MM.1S (cell line): ENCODE measurements at regions not wholly inside any gene's neighbourhood (a gene's known extent, or its start where the extent isn't known, plus 50 kb on each side); places are given as distances from the start of the nearest gene placed in this dataset.

ENCODE experiments used
- DNase-seq: peaks from one replicate; pipeline ENCODE4 v3.0.0-alpha.2; 2015
- H2AFZ ChIP-seq: fragments of 300-600 bp; sonication (generic); 2 replicates; pipeline ENCODE4 v1.6.0; 2016; ENCODE audit warnings: antibody characterized with exemption, low read length
- H3F3A ChIP-seq: fragments of 300-600 bp; sonication (generic); 2 replicates; pipeline ENCODE4 v1.6.1; 2016; ENCODE audit warnings: mild to moderate bottlenecking, antibody characterized with exemption, low read length, moderate library complexity, mixed read lengths; ENCODE audit not compliant: insufficient read depth
- H3K27ac ChIP-seq: fragments of 300-600 bp; sonication (generic); 2 replicates; pipeline ENCODE4 v1.5.1; 2016; ENCODE audit warnings: mild to moderate bottlenecking, low read length
- H3K27me3 ChIP-seq: fragments of 300-600 bp; sonication (generic); replicated peaks from 2 replicates; pipeline ENCODE4 v1.6.0; 2016; ENCODE audit warnings: low read length; ENCODE audit not compliant: insufficient read depth
- H3K36me3 ChIP-seq: fragments of 300-600 bp; sonication (generic); replicated peaks from 2 replicates; pipeline ENCODE4 v1.6.1; 2016; ENCODE audit warnings: mild to moderate bottlenecking, low read length, mixed read lengths; ENCODE audit not compliant: insufficient read depth
- H3K4me1 ChIP-seq: fragments of 300-600 bp; sonication (generic); 2 replicates; pipeline ENCODE4 v1.6.1; 2016; ENCODE audit warnings: low read length, mixed read lengths
- H3K4me2 ChIP-seq: fragments of 300-600 bp; sonication (generic); 2 replicates; pipeline ENCODE4 v1.6.0; 2016; ENCODE audit warnings: low read depth, low read length
- H3K4me3 ChIP-seq: fragments of 300-600 bp; sonication (generic); 2 replicates; pipeline ENCODE4 v1.5.1; 2016; ENCODE audit warnings: low read length, mixed read lengths
- H3K79me2 ChIP-seq: fragments of 300-600 bp; sonication (generic); 2 replicates; pipeline ENCODE4 v1.6.1; 2016; ENCODE audit warnings: mixed run types, low read length, mixed read lengths
- H3K9ac ChIP-seq: fragments of 300-600 bp; sonication (generic); 2 replicates; pipeline ENCODE4 v1.6.1; 2016; ENCODE audit warnings: low read length, mixed read lengths
- H3K9me2 ChIP-seq: fragments of 300-600 bp; sonication (generic); replicated peaks from 2 replicates; pipeline ENCODE4 v1.6.1; 2016; ENCODE audit warnings: mild to moderate bottlenecking, low read length, mixed read lengths; ENCODE audit not compliant: insufficient read depth
- H3K9me3 ChIP-seq: fragments of 300-600 bp; sonication (generic); replicated peaks from 2 replicates; pipeline ENCODE4 v1.6.1; 2016; ENCODE audit warnings: mild to moderate bottlenecking, low read length, mixed read lengths; ENCODE audit not compliant: insufficient read depth
- H4K20me1 ChIP-seq: fragments of 300-600 bp; sonication (generic); 2 replicates; pipeline ENCODE4 v1.6.1; 2016; ENCODE audit warnings: mild to moderate bottlenecking, low read length, moderate library complexity, mixed read lengths; ENCODE audit not compliant: insufficient read depth
- EZH2 ChIP-seq: fragments of 300-600 bp; sonication (generic); optimal IDR thresholded peaks from 2 replicates; pipeline ENCODE3; 2017; ENCODE audit warnings: low read depth, mild to moderate bottlenecking, antibody characterized with exemption, low read length, mixed read lengths
- EZH2phosphoT487 ChIP-seq: fragments of 300-600 bp; sonication (generic); IDR thresholded peaks from 2 replicates; pipeline ENCODE4 v1.6.1; 2018; ENCODE audit warnings: antibody characterized with exemption, low read length
- TF ChIP-seq, protein P1 (sequence below): fragments of 300-600 bp; sonication (generic); IDR thresholded peaks from 2 replicates; pipeline ENCODE4 v1.5.1; 2016; ENCODE audit warnings: antibody characterized with exemption, low read length, mixed read lengths

DNA sequence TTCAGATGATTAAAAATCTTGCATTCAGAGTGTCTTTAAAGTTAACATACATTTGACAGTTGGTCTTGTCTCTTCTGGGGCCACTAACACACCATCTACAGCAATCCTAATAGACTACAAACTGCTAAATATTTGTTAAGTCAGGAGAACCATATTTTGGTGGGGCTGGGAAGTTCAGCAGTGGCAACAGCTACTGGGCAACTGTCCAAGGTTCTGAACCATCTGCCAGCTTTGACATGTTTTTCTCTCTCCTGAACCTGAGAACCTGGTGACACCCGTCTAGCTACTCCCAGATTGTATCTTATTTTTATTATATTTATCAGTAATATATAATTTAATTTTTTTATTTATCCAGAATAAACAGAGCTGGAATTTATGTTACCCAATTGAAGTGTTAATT, 199.0 kb upstream of the DPYD start:
- H2AFZ ChIP-seq: no peak overlapping the region
- no peak overlapping the region for H3K4me2 ChIP-seq
- no peaks in the 10 kb centered on the region for H3K79me2 ChIP-seq
- TF ChIP-seq EZH2phosphoT487 (no peak), EZH2 (no peak)
- TF ChIP-seq, protein P1, sequence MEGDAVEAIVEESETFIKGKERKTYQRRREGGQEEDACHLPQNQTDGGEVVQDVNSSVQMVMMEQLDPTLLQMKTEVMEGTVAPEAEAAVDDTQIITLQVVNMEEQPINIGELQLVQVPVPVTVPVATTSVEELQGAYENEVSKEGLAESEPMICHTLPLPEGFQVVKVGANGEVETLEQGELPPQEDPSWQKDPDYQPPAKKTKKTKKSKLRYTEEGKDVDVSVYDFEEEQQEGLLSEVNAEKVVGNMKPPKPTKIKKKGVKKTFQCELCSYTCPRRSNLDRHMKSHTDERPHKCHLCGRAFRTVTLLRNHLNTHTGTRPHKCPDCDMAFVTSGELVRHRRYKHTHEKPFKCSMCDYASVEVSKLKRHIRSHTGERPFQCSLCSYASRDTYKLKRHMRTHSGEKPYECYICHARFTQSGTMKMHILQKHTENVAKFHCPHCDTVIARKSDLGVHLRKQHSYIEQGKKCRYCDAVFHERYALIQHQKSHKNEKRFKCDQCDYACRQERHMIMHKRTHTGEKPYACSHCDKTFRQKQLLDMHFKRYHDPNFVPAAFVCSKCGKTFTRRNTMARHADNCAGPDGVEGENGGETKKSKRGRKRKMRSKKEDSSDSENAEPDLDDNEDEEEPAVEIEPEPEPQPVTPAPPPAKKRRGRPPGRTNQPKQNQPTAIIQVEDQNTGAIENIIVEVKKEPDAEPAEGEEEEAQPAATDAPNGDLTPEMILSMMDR: no peak
- H3K27me3 ChIP-seq: no peaks in the 10 kb centered on the region
- no peaks in the 10 kb centered on the region for H3K36me3 ChIP-seq
- no peak overlapping the region for H3K27ac ChIP-seq
- no peaks in the 10 kb centered on the region for H4K20me1 ChIP-seq
- H3K4me3 ChIP-seq: no peak overlapping the region
- H3K9ac ChIP-seq: no peak overlapping the region
- H3K9me2 ChIP-seq: no peaks in the 10 kb centered on the region
- no peaks in the 10 kb centered on the region for H3K9me3 ChIP-seq
- no peaks in the 10 kb centered on the region for H3F3A ChIP-seq
- no peaks in the 10 kb centered on the region for H3K4me1 ChIP-seq
- DNase-seq: peak; percentile 8

DNA sequence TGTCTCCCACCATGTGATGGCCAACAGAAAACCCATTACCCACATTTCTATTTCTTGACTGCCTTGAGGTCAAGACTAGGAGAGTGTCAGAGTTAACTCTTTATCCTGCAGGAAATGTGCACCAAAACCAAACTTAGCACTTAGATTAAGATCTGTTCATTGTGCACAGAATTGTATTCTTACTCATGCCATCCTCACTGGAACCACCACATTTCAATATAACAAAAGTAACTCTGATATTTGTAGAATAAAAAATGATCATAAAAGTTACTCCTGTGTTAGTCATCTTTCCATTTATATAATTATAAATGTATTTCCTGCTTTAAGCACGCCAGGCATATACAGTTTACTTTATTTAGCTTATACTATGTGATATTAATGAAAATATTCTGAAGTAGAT, 193.0 kb upstream of the DPYD start:
- H2AFZ ChIP-seq: no peak overlapping the region
- no peak overlapping the region for H3K27ac ChIP-seq
- H3K27me3 ChIP-seq: no peaks in the 10 kb centered on the region
- no peak overlapping the region for H3K4me2 ChIP-seq
- no peaks in the 10 kb centered on the region for H3K36me3 ChIP-seq
- H3K4me1 ChIP-seq: no peaks in the 10 kb centered on the region
- H3K9ac ChIP-seq: no peak overlapping the region
- H3K4me3 ChIP-seq: no peak overlapping the region
- no peaks in the 10 kb centered on the region for H3K9me2 ChIP-seq
- no peak for DNase-seq
- no peaks in the 10 kb centered on the region for H3K79me2 ChIP-seq
- no peaks in the 10 kb centered on the region for H3K9me3 ChIP-seq
- no peaks in the 10 kb centered on the region for H4K20me1 ChIP-seq
- TF ChIP-seq, protein P1: no peak
- TF ChIP-seq EZH2phosphoT487 (no peak), EZH2 (no peak)
- H3F3A ChIP-seq: no peaks in the 10 kb centered on the region

GRCh38 chr1:98112626-98113025, 191.8 kb upstream of the DPYD start:
- TF ChIP-seq, protein P1: no peak
- Histone ChIP-seq H3K79me2 (no peaks in the 10 kb centered on the region), H3K4me2 (no peak overlapping the region), H3K9me2 (no peaks in the 10 kb centered on the region), H3K9me3 (no peaks in the 10 kb centered on the region), H3K4me1 (no peaks in the 10 kb centered on the region), H4K20me1 (no peaks in the 10 kb centered on the region), H3K27me3 (no peaks in the 10 kb centered on the region), H3F3A (no peaks in the 10 kb centered on the region), H3K9ac (no peak overlapping the region), H3K4me3 (no peak overlapping the region), H2AFZ (no peak overlapping the region), H3K36me3 (no peaks in the 10 kb centered on the region), H3K27ac (no peak overlapping the region)
- DNase-seq: no peak
